ENCODE measurements at regions not wholly inside any gene's neighbourhood (a gene's known extent, or its start where the extent isn't known, plus 50 kb on each side); places are given as distances from the start of the nearest gene placed in this dataset.
"Not testable (repeated sequence)": the region's sequence is repeated elsewhere in the genome, so short reads cannot be mapped to it uniquely, and the experiment has no call there.

DNA sequence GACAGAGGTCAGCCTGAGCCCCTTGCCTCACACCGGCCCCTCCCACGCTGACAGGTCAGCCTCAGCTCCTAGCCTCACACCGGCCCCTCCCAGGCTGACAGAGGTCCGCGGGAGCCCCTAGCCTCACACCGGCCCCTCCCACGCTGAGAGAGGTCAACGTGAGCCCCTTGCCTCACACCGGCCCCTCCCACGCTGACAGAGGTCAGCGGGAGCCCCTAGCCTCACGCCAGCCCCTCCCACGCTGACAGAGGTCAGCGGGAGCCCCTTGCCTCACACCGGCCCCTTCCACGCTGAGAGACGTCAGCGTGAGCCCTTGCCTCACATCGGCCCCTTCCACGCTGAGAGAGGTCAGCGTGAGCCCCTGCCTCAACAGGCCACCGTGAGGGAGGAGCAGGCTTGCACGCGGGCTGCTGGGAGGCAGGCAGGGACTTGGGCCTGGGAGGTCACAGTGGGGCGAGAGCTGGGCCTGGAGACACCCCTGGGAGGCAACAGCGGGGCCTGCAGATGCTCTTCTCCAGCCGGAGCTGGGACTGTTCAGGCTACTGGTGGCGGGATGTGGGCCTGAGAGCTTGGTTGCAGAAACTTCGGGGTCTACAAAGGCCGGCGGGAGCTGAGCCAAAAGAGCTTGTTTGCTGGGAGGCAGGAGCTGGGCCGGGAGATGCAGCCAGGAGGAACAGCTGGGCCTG, 356.4 kb downstream of the ZNF37A start:
- H3K4me3 Mint-ChIP-seq; CTCF ChIA-PET; ATAC-seq; DNase-seq (ENCODE audit: low spot score); H3K27me3 Mint-ChIP-seq (ENCODE audit: low read depth); POLR2A ChIA-PET; H3K4me1 Mint-ChIP-seq; H3K27ac Mint-ChIP-seq: not testable (repeated sequence)
- H3K9me3 Mint-ChIP-seq = peaks cover 11% of the 10 kb centered on the region
- H3K36me3 Mint-ChIP-seq = peaks cover 28% of the 10 kb centered on the region

DNA sequence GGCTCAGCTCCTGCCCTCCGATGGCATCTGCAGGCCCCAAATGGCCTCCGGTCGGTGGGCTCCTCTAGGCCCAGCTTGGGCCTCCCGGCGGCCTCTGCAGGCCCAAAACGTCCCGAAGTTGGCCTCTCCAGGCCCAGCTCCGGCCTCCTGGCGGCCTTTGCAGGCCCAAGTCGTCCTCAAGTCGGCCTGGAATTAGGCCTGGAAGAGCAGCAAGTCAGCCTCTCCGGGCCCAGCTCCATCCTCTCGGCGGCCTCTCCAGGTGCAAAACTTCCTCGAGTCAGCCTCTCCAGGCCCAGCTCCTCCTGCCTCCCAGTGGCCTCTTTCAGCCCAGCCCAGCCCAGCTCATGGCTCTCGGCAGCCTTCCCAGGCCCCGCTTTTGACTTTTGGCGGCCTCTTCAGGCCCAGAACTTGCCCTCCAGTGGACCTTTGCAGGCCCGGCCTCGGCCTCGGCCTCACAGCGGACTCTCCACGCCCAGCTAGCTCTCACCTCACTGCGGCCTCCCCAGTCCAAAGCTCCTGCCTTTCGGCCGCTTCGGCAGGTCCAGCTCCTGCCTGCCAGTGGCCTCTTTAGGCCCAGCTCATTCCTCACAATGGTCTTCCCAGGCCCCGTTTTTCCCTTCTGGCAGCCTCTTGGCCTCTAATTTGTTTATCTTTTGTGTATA, 357.3 kb downstream of the ZNF37A start:
- peaks cover 11% of the 10 kb centered on the region for H3K9me3 Mint-ChIP-seq
- POLR2A ChIA-PET; DNase-seq (ENCODE audit: low spot score); H3K4me3 Mint-ChIP-seq; H3K4me1 Mint-ChIP-seq; H3K27ac Mint-ChIP-seq; H3K27me3 Mint-ChIP-seq (ENCODE audit: low read depth); CTCF ChIA-PET; ATAC-seq: not testable (repeated sequence)
- H3K36me3 Mint-ChIP-seq = peaks cover 32% of the 10 kb centered on the region
